Astrocyte (in vitro differentiated cells and primary cell): ENCODE measurements at regions not wholly inside any gene's neighbourhood (a gene's known extent, or its start where the extent isn't known, plus 50 kb on each side); places are given as distances from the start of the nearest gene placed in this dataset.
"Not testable (repeated sequence)": the region's sequence is repeated elsewhere in the genome, so short reads cannot be mapped to it uniquely, and the experiment has no call there.

Source experiments
- DNase-seq: peaks from one replicate; pipeline ENCODE4 v3.0.0-alpha.2; 2010; ENCODE audit warnings: low read depth
- FAIRE-seq: peaks from 2 replicates; lab custom pipeline; 2011; peaks lifted over from hg19 to GRCh38; lab: Jason Lieb, UNC
- H2AFZ ChIP-seq: 2 replicates; pipeline ENCODE4 v1.6.0; 2012; ENCODE audit warnings: low read depth, low read length, inconsistent platforms
- H3K27ac ChIP-seq: 2 replicates; pipeline ENCODE4 v1.5.1; 2011; ENCODE audit warnings: low read depth, low read length, inconsistent platforms
- H3K27me3 ChIP-seq: 2 replicates; pipeline ENCODE4 v1.6.0; 2011; ENCODE audit warnings: low read length, inconsistent platforms; ENCODE audit not compliant: insufficient read depth
- H3K36me3 ChIP-seq: 2 replicates; pipeline ENCODE4 v1.5.1; 2011; ENCODE audit warnings: low read length, inconsistent platforms; ENCODE audit not compliant: insufficient read depth
- H3K4me1 ChIP-seq: 2 replicates; pipeline ENCODE4 v1.5.1; 2011; ENCODE audit warnings: low read length, inconsistent platforms; ENCODE audit not compliant: insufficient read depth
- H3K4me2 ChIP-seq: 2 replicates; pipeline ENCODE4 v1.6.0; 2012; ENCODE audit warnings: low read length, inconsistent platforms
- H3K4me3 ChIP-seq: 2 replicates; pipeline ENCODE4 v1.5.1; 2011; ENCODE audit warnings: low read depth, mild to moderate bottlenecking, low read length, inconsistent platforms; ENCODE audit not compliant: insufficient read depth
- H3K79me2 ChIP-seq: 2 replicates; pipeline ENCODE4 v1.6.0; 2012; ENCODE audit warnings: mild to moderate bottlenecking, low read length, inconsistent platforms; ENCODE audit not compliant: insufficient read depth
- H3K9ac ChIP-seq: 2 replicates; pipeline ENCODE4 v1.6.0; 2012; ENCODE audit warnings: mild to moderate bottlenecking, low read length, inconsistent platforms
- H3K9me3 ChIP-seq: 2 replicates; pipeline ENCODE4 v1.5.1; 2012; ENCODE audit warnings: low read depth, mild to moderate bottlenecking, low read length, inconsistent platforms; ENCODE audit not compliant: insufficient read depth
- H4K20me1 ChIP-seq: 2 replicates; pipeline ENCODE4 v1.6.0; 2012; ENCODE audit warnings: low read length, inconsistent platforms; ENCODE audit not compliant: insufficient read depth
- H3K27ac Mint-ChIP-seq: one replicate; pipeline ENCODE4 v1.8.0; 2021; ENCODE audit warnings: mild to moderate bottlenecking, mixed read lengths; ENCODE audit not compliant: unreplicated experiment
- H3K27me3 Mint-ChIP-seq: one replicate; pipeline ENCODE4 v1.8.0; 2021; ENCODE audit warnings: low read depth, mixed read lengths; ENCODE audit not compliant: unreplicated experiment
- H3K36me3 Mint-ChIP-seq: one replicate; pipeline ENCODE4 v1.8.0; 2021; ENCODE audit warnings: low read depth, mixed read lengths; ENCODE audit not compliant: unreplicated experiment
- H3K4me1 Mint-ChIP-seq: one replicate; pipeline ENCODE4 v1.8.0; 2021; ENCODE audit warnings: low read depth, mixed read lengths; ENCODE audit not compliant: unreplicated experiment
- H3K4me3 Mint-ChIP-seq: one replicate; pipeline ENCODE4 v1.8.0; 2021; ENCODE audit warnings: mild to moderate bottlenecking, moderate library complexity, mixed read lengths; ENCODE audit not compliant: unreplicated experiment
- H3K9me3 Mint-ChIP-seq: one replicate; pipeline ENCODE4 v1.8.0; 2021; ENCODE audit warnings: mild to moderate bottlenecking, mixed read lengths; ENCODE audit not compliant: unreplicated experiment
- CTCF ChIP-seq: IDR thresholded peaks from 2 replicates; pipeline ENCODE4 v1.5.1; 2011; ENCODE audit warnings: low read depth, mild to moderate bottlenecking, inconsistent platforms, low read length, moderate library complexity; ENCODE audit not compliant: insufficient read depth
- EZH2 ChIP-seq: IDR thresholded peaks from 2 replicates; pipeline ENCODE4 v1.6.1; 2012; ENCODE audit warnings: mild to moderate bottlenecking, low read length, inconsistent platforms; ENCODE audit not compliant: insufficient read depth

- no peak overlapping the region for H3K27ac ChIP-seq
- H3K4me3 Mint-ChIP-seq, result no peak overlapping the region
- H3K4me3 ChIP-seq, result no peak overlapping the region
- H3K9ac ChIP-seq, result no peak overlapping the region
- TF ChIP-seq CTCF, result no peak
- no peak for TF ChIP-seq EZH2
- peaks cover 26% of the 10 kb centered on the region for H3K9me3 Mint-ChIP-seq
- no peaks in the 10 kb centered on the region for H3K27me3 ChIP-seq
- H3K4me1 Mint-ChIP-seq, result no peaks in the 10 kb centered on the region
- no peaks in the 10 kb centered on the region for H3K79me2 ChIP-seq
- H3K9me3 ChIP-seq, result peaks cover 32% of the 10 kb centered on the region
- FAIRE-seq (no peak), DNase-seq (no peak)
- no peaks in the 10 kb centered on the region for H3K4me1 ChIP-seq
- H4K20me1 ChIP-seq, result no peaks in the 10 kb centered on the region
- no peak overlapping the region for H2AFZ ChIP-seq
- H3K4me2 ChIP-seq, result no peak overlapping the region
- no peaks in the 10 kb centered on the region for H3K36me3 Mint-ChIP-seq
- H3K27ac Mint-ChIP-seq, result no peak overlapping the region
- H3K27me3 Mint-ChIP-seq, result no peaks in the 10 kb centered on the region
- H3K36me3 ChIP-seq, result no peaks in the 10 kb centered on the region
Observed at GRCh38 chr12:34406996-34407300, 384.7 kb downstream of the ALG10 start.

GRCh38 chr12:34407813-34408212 is 385.5 kb downstream of the ALG10 start:
- Histone ChIP-seq H3K27me3 (no peaks in the 10 kb centered on the region), H3K36me3 (no peaks in the 10 kb centered on the region), H2AFZ (no peak overlapping the region), H3K4me1 (no peaks in the 10 kb centered on the region), H3K79me2 (no peaks in the 10 kb centered on the region), H3K4me2 (no peak overlapping the region), H3K9me3 (peaks cover 28% of the 10 kb centered on the region), H4K20me1 (no peaks in the 10 kb centered on the region), H3K4me3 (no peak overlapping the region), H3K9ac (no peak overlapping the region), H3K27ac (no peak overlapping the region)
- H3K4me3 Mint-ChIP-seq, result no peak overlapping the region
- H3K27ac Mint-ChIP-seq, result no peak overlapping the region
- DNase-seq (no peak), FAIRE-seq (no peak)
- H3K4me1 Mint-ChIP-seq, result no peaks in the 10 kb centered on the region
- peaks cover 25% of the 10 kb centered on the region for H3K9me3 Mint-ChIP-seq
- TF ChIP-seq EZH2 (no peak), CTCF (no peak)
- no peaks in the 10 kb centered on the region for H3K36me3 Mint-ChIP-seq
- no peaks in the 10 kb centered on the region for H3K27me3 Mint-ChIP-seq

- H3K27me3 ChIP-seq, H2AFZ ChIP-seq, H3K36me3 Mint-ChIP-seq, H4K20me1 ChIP-seq, H3K4me2 ChIP-seq, FAIRE-seq, H3K4me3 Mint-ChIP-seq, H3K9me3 ChIP-seq, H3K36me3 ChIP-seq, H3K79me2 ChIP-seq, H3K4me1 Mint-ChIP-seq, H3K27ac Mint-ChIP-seq, H3K4me3 ChIP-seq, H3K9ac ChIP-seq, H3K4me1 ChIP-seq, H3K27ac ChIP-seq, DNase-seq, H3K27me3 Mint-ChIP-seq: not testable (repeated sequence)
- peaks cover 13% of the 10 kb centered on the region for H3K9me3 Mint-ChIP-seq
Observed at GRCh38 chr12:34431509-34431908, 409.2 kb downstream of the ALG10 start.
